ENCODE measurements at regions not wholly inside any gene's neighbourhood (a gene's known extent, or its start where the extent isn't known, plus 50 kb on each side); places are given as distances from the start of the nearest gene placed in this dataset.

- Histone ChIP-seq H3K18ac (ENCODE audit: low read depth, low read length) (no peak overlapping the region), H2AK5ac (ENCODE audit: low read depth, low read length) (no peak overlapping the region), H3K4me3 (ENCODE audit: insufficient read depth, low read depth, low read length) (no peak overlapping the region), H3K9me1 (ENCODE audit: insufficient read depth, low read length) (no peaks in the 10 kb centered on the region), H3K14ac (replicated peaks; ENCODE audit: low read depth, low read length) (no peak overlapping the region), H3K23ac (ENCODE audit: low read depth, low read length) (no peak overlapping the region), H3K36me3 (ENCODE audit: control insufficient read depth, insufficient read depth, low read length) (no peaks in the 10 kb centered on the region), H3K27ac (ENCODE audit: insufficient read depth, low read length) (no peak overlapping the region), H4K8ac (ENCODE audit: low read depth in 2 of 2, low read length in 2 of 2) (no peak overlapping the region), H3K9ac (ENCODE audit: low read depth, low read length) (no peak overlapping the region), H4K20me1 (ENCODE audit: insufficient read depth, low read length) (no peaks in the 10 kb centered on the region), H3K4me1 (ENCODE audit: control insufficient read depth, insufficient read depth, low read length) (no peaks in the 10 kb centered on the region), H3K4me2 (ENCODE audit: low read depth, low read length) (no peak overlapping the region), H2BK20ac (ENCODE audit: low read depth, low read length) (no peak overlapping the region), H2AK9ac (replicated peaks; ENCODE audit: low read depth, low read length, poor library complexity) (no peak overlapping the region), H3K27me3 (ENCODE audit: control insufficient read depth, insufficient read depth, low read length) (no peaks in the 10 kb centered on the region), H4K5ac (ENCODE audit: low read depth, low read length) (no peak overlapping the region), H3K79me1 (ENCODE audit: low read depth in 1 of 2, low read length in 2 of 2) (no peaks in the 10 kb centered on the region), H2BK5ac (ENCODE audit: low read depth, low read length, poor library complexity, severe bottlenecking) (no peak overlapping the region), H2BK15ac (ENCODE audit: low read depth, low read length) (no peak overlapping the region), H2BK120ac (ENCODE audit: low read depth, low read length) (no peak overlapping the region), H3K9me3 (ENCODE audit: control insufficient read depth, insufficient read depth, low read length) (no peaks in the 10 kb centered on the region), H4K91ac (ENCODE audit: insufficient read depth, low read depth, low read length) (no peak overlapping the region), H3K4ac (ENCODE audit: low read depth, low read length) (no peak overlapping the region), H3K56ac (ENCODE audit: extremely low read depth, insufficient read depth, low read length) (no peak overlapping the region), H2AFZ (replicated peaks; ENCODE audit: low read length, poor library complexity) (no peak overlapping the region)
- DNase-seq (no peak), ATAC-seq (ENCODE audit: low read depth) (no peak)
- dilution Hi-C loops (cut with HindIII; ENCODE audit: low sequenced_read_pairs, unreplicated experiment), result no loop called here
- POLR2A ChIA-PET (ENCODE audit: unreplicated experiment), result no interaction called here
- BruUV-seq (replicated peaks), result no TSS peak
- no CpG with 5 or more reads among the region's 2 CpGs for WGBS, 2 experiments (ENCODE audit: extremely low coverage in 2 of 2, insufficient read length in 1 of 2)
- intact Hi-C loops (cut with micrococcal nuclease), result no loop called here
- CTCF ChIA-PET, result no interaction called here
- in situ Hi-C loops (cut with MboI; ENCODE audit: low sequenced_read_pairs), result no loop called here
- TF ChIP-seq NFE2L2 (IDR thresholded peaks at IDR 0.05; ENCODE audit: low read depth, low read length) (no peak), FOS (IDR thresholded peaks at IDR 0.05; ENCODE audit: low read depth, low read length) (no peak), RFX5 (IDR thresholded peaks at IDR 0.05; ENCODE audit: low read depth, low read length) (no peak), CTCF (conservative IDR thresholded peaks at IDR 0.05; ENCODE audit: low read depth, low read length) (no peak), RAD21 (IDR thresholded peaks at IDR 0.05; ENCODE audit: low read length) (no peak), MXI1 (IDR thresholded peaks at IDR 0.05; ENCODE audit: borderline replicate concordance, low read depth, low read length) (no peak), POLR2A (IDR thresholded peaks at IDR 0.05; ENCODE audit: low read depth, low read length) (no peak), RCOR1 (IDR thresholded peaks at IDR 0.05; ENCODE audit: insufficient replicate concordance, low read length) (no peak), USF2 (IDR thresholded peaks at IDR 0.05; ENCODE audit: low read depth, low read length) (no peak)
Observed at GRCh38 chr14:62315631-62316030, 553.4 kb downstream of the SNAPC1 start.

All from IMR-90 (cell line).